HL-60 (cell line): ENCODE measurements at regions not wholly inside any gene's neighbourhood (a gene's known extent, or its start where the extent isn't known, plus 50 kb on each side); places are given as distances from the start of the nearest gene placed in this dataset.

Experiments used
- DNase-seq, 2 experiments: peaks; one replicate each; pipeline ENCODE4 v3.0.0-alpha.2; 2010 to 2020; ENCODE audit warnings: low read depth in 1 of 2, low spot score in 1 of 2
- H3K27ac ChIP-seq: fragments of 250-450 bp; sonication (Bioruptor Pico); replicated peaks from 2 replicates; pipeline ENCODE4 v1.5.1; 2020; ENCODE audit warnings: mild to moderate bottlenecking, moderate library complexity
- H3K27me3 ChIP-seq: fragments of 250-450 bp; sonication (Bioruptor Pico); 2 replicates; pipeline ENCODE4 v1.5.1; 2021; ENCODE audit warnings: mild to moderate bottlenecking, moderate library complexity; ENCODE audit not compliant: insufficient read depth, poor library complexity, severe bottlenecking
- H3K4me3 ChIP-seq: replicated peaks from 2 replicates; pipeline ENCODE4 v1.5.1; 2011; ENCODE audit warnings: mild to moderate bottlenecking, control low read depth, low read length; ENCODE audit not compliant: insufficient read depth
- GABPA ChIP-seq: IDR thresholded peaks from 2 replicates; pipeline ENCODE4 v1.6.1; 2012; ENCODE audit warnings: low read depth
- POLR2AphosphoS5 ChIP-seq: IDR thresholded peaks from 2 replicates; pipeline ENCODE4 v1.6.1; 2012; ENCODE audit warnings: low read depth
- SPI1 ChIP-seq: IDR thresholded peaks from 2 replicates; pipeline ENCODE4 v1.6.1; 2012; ENCODE audit warnings: low read depth, mild to moderate bottlenecking, borderline replicate concordance
- TF ChIP-seq, protein P1 (sequence below): IDR thresholded peaks from one replicate; pipeline ENCODE4 v1.5.1; 2011; ENCODE audit warnings: low read length, control low read depth, inconsistent platforms; ENCODE audit not compliant: insufficient read depth
- TF ChIP-seq, protein P2 (sequence below): IDR thresholded peaks from 2 replicates; pipeline ENCODE4 v1.6.1; 2012; ENCODE audit warnings: low read depth; ENCODE audit not compliant: insufficient replicate concordance

DNA sequence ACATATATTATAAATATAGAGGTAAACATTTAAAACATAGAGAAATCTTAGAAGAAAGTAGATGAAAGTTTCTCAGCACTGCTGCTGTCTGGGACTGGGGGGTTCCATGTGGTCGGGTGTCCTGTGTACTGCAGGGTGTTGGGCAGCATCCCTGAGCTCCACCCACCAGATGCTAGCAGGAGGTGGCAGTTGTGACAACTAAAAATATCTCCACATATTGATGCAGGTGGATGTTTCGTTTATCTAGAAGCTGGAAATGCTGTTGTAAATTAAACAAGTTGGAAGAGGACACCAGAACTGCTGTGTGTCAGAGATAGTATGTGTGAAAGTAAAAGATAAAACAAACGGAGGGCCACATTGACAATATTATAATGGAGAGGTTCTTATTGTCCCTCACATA lies 297.1 kb upstream of the USP9Y start:
- TF ChIP-seq, protein P1, sequence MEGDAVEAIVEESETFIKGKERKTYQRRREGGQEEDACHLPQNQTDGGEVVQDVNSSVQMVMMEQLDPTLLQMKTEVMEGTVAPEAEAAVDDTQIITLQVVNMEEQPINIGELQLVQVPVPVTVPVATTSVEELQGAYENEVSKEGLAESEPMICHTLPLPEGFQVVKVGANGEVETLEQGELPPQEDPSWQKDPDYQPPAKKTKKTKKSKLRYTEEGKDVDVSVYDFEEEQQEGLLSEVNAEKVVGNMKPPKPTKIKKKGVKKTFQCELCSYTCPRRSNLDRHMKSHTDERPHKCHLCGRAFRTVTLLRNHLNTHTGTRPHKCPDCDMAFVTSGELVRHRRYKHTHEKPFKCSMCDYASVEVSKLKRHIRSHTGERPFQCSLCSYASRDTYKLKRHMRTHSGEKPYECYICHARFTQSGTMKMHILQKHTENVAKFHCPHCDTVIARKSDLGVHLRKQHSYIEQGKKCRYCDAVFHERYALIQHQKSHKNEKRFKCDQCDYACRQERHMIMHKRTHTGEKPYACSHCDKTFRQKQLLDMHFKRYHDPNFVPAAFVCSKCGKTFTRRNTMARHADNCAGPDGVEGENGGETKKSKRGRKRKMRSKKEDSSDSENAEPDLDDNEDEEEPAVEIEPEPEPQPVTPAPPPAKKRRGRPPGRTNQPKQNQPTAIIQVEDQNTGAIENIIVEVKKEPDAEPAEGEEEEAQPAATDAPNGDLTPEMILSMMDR: no peak
- TF ChIP-seq, protein P2, sequence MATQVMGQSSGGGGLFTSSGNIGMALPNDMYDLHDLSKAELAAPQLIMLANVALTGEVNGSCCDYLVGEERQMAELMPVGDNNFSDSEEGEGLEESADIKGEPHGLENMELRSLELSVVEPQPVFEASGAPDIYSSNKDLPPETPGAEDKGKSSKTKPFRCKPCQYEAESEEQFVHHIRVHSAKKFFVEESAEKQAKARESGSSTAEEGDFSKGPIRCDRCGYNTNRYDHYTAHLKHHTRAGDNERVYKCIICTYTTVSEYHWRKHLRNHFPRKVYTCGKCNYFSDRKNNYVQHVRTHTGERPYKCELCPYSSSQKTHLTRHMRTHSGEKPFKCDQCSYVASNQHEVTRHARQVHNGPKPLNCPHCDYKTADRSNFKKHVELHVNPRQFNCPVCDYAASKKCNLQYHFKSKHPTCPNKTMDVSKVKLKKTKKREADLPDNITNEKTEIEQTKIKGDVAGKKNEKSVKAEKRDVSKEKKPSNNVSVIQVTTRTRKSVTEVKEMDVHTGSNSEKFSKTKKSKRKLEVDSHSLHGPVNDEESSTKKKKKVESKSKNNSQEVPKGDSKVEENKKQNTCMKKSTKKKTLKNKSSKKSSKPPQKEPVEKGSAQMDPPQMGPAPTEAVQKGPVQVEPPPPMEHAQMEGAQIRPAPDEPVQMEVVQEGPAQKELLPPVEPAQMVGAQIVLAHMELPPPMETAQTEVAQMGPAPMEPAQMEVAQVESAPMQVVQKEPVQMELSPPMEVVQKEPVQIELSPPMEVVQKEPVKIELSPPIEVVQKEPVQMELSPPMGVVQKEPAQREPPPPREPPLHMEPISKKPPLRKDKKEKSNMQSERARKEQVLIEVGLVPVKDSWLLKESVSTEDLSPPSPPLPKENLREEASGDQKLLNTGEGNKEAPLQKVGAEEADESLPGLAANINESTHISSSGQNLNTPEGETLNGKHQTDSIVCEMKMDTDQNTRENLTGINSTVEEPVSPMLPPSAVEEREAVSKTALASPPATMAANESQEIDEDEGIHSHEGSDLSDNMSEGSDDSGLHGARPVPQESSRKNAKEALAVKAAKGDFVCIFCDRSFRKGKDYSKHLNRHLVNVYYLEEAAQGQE: no peak
- TF ChIP-seq POLR2AphosphoS5 (no peak), SPI1 (no peak), GABPA (no peak)
- no peak overlapping the region for H3K4me3 ChIP-seq
- no peaks in the 10 kb centered on the region for H3K27me3 ChIP-seq
- no peak overlapping the region for H3K27ac ChIP-seq
- no peak for DNase-seq

DNA sequence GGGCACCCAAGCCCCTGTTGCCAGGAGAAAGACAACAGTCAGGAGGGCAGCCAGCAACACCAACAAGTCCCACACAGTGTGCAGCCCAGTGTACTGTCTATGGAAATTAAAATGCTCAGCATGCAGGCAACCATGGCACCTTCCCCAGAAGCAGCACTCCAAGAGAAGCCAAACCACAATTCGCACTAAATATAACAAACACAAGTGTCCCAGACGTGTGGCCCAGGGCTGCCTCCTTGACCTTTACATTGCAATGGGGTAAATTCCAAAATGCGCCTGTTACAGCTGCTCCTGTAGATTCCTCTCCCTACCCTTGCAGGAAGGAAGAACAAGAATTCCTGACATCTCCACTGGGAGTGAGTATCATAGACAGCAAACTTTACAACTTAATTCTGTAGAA lies 292.8 kb upstream of the USP9Y start:
- Histone ChIP-seq H3K4me3 (no peak overlapping the region), H3K27me3 (no peaks in the 10 kb centered on the region), H3K27ac (no peak overlapping the region)
- DNase-seq: no peak
- TF ChIP-seq, protein P1: no peak
- TF ChIP-seq, protein P2: no peak
- no peak for TF ChIP-seq POLR2AphosphoS5
- no peak for TF ChIP-seq GABPA
- no peak for TF ChIP-seq SPI1

DNA sequence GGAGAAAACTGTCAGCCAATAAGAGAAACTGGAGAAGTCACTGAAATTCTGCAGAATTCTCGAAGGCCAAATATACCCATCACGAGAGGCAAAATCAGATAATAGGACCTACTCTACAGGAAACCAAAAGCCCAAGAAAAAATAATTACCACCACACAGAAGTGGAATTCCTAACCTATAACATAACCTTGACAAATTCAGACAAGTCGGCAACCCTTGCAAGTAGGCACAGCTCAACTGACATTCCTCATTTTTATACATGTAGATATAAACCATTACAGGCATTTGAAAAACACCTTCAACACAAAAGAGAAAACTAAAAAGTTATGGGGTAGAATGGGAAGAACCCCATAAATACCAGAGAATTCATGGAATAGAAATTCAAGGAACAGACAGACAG lies 290.3 kb upstream of the USP9Y start:
- DNase-seq: no peak
- Histone ChIP-seq H3K27ac (no peak overlapping the region), H3K4me3 (no peak overlapping the region), H3K27me3 (no peaks in the 10 kb centered on the region)
- TF ChIP-seq POLR2AphosphoS5 (no peak), SPI1 (no peak), GABPA (no peak)
- TF ChIP-seq, protein P2: no peak
- TF ChIP-seq, protein P1: no peak
